Type B pancreatic cell (in vitro differentiated cells): ENCODE measurements at regions not wholly inside any gene's neighbourhood (a gene's known extent, or its start where the extent isn't known, plus 50 kb on each side); places are given as distances from the start of the nearest gene placed in this dataset.

Source experiments
- DNase-seq: peaks from one replicate; pipeline ENCODE4 v3.0.0; 2021; ENCODE audit warnings: mixed read lengths; ENCODE audit not compliant: unreplicated experiment; ENCODE audit errors: extremely low spot score
- H3K27ac Mint-ChIP-seq: 2 replicates; pipeline ENCODE4 v1.8.0; 2021; ENCODE audit warnings: mild to moderate bottlenecking, mixed read lengths
- H3K27me3 Mint-ChIP-seq: 2 replicates; pipeline ENCODE4 v1.8.0; 2021; ENCODE audit warnings: mixed read lengths
- H3K36me3 Mint-ChIP-seq: 2 replicates; pipeline ENCODE4 v1.8.0; 2021; ENCODE audit warnings: mixed read lengths
- H3K4me1 Mint-ChIP-seq: one replicate; pipeline ENCODE4 v1.8.0; 2021; ENCODE audit warnings: mixed read lengths; ENCODE audit not compliant: unreplicated experiment
- H3K4me3 Mint-ChIP-seq: 2 replicates; pipeline ENCODE4 v1.8.0; 2021; ENCODE audit warnings: mild to moderate bottlenecking, mixed read lengths
- H3K9me3 Mint-ChIP-seq: 2 replicates; pipeline ENCODE4 v1.8.0; 2021; ENCODE audit warnings: mixed read lengths
- TF ChIP-seq, protein P1 (sequence below): fragments of 200-600 bp; sonication (generic); conservative IDR thresholded peaks from 2 replicates; pipeline ENCODE4 v1.5.0; 2021; ENCODE audit warnings: antibody characterized with exemption, mild to moderate bottlenecking

DNA sequence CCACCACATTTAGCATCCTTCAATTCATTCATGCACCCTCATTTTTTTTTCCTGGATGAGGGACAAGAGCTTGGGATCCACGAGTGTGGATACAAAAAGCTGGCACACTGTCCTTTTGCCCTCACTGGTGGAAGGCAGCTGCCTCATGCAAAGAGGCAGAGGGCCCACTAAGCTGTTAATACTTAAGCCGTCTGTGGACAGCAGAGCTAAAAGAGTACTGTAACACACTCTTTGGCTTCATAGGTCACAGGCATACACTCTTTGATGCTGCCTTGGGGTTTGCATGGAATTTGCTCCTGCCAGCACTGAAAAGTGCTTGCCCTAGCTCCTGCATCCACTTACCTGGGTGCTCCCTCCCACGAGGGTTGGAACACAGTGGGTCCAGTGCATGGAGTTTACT lies 978.4 kb upstream of the SPRY2 start:
- no peaks in the 10 kb centered on the region for H3K9me3 Mint-ChIP-seq
- no peak for DNase-seq
- no peak overlapping the region for H3K27ac Mint-ChIP-seq
- no peaks in the 10 kb centered on the region for H3K27me3 Mint-ChIP-seq
- TF ChIP-seq, protein P1, sequence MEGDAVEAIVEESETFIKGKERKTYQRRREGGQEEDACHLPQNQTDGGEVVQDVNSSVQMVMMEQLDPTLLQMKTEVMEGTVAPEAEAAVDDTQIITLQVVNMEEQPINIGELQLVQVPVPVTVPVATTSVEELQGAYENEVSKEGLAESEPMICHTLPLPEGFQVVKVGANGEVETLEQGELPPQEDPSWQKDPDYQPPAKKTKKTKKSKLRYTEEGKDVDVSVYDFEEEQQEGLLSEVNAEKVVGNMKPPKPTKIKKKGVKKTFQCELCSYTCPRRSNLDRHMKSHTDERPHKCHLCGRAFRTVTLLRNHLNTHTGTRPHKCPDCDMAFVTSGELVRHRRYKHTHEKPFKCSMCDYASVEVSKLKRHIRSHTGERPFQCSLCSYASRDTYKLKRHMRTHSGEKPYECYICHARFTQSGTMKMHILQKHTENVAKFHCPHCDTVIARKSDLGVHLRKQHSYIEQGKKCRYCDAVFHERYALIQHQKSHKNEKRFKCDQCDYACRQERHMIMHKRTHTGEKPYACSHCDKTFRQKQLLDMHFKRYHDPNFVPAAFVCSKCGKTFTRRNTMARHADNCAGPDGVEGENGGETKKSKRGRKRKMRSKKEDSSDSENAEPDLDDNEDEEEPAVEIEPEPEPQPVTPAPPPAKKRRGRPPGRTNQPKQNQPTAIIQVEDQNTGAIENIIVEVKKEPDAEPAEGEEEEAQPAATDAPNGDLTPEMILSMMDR, result no peak
- no peaks in the 10 kb centered on the region for H3K4me1 Mint-ChIP-seq
- no peaks in the 10 kb centered on the region for H3K36me3 Mint-ChIP-seq
- no peak overlapping the region for H3K4me3 Mint-ChIP-seq

GRCh38 chr13:81318231-81319019 lies 977.5 kb upstream of the SPRY2 start:
- Mint-ChIP-seq H3K9me3 (no peaks in the 10 kb centered on the region), H3K27me3 (no peaks in the 10 kb centered on the region), H3K4me3 (no peak overlapping the region), H3K36me3 (no peaks in the 10 kb centered on the region), H3K27ac (no peak overlapping the region), H3K4me1 (no peaks in the 10 kb centered on the region)
- no peak for DNase-seq
- TF ChIP-seq, protein P1, result no peak

GRCh38 chr13:81314461-81314860 lies 973.5 kb upstream of the SPRY2 start:
- no peaks in the 10 kb centered on the region for H3K27me3 Mint-ChIP-seq
- no peak overlapping the region for H3K4me3 Mint-ChIP-seq
- H3K27ac Mint-ChIP-seq, result no peak overlapping the region
- TF ChIP-seq, protein P1, result no peak
- no peaks in the 10 kb centered on the region for H3K36me3 Mint-ChIP-seq
- no peak for DNase-seq
- H3K4me1 Mint-ChIP-seq, result no peaks in the 10 kb centered on the region
- no peaks in the 10 kb centered on the region for H3K9me3 Mint-ChIP-seq

DNA sequence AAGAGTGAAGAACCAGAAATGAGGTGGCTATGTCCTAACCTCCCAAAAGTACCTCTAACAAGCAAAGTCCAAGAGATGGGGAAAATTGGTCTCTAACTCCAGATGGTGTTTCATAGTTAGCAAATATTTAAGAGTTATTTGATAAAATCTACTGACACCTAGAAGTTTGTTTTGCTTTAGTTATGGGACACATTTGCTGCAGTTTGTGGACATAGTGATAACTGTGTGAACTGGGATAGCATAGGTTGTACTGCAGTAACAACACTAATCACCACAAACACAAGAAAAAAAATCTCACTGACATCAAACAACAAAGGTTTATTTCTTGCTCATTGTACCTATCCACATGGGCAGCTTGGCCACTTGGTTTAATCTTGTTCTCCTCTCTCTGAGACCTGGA lies 965.0 kb upstream of the SPRY2 start:
- H3K36me3 Mint-ChIP-seq, result no peaks in the 10 kb centered on the region
- no peak overlapping the region for H3K4me3 Mint-ChIP-seq
- no peak overlapping the region for H3K27ac Mint-ChIP-seq
- TF ChIP-seq, protein P1, result no peak
- no peak for DNase-seq
- peaks cover 5% of the 10 kb centered on the region for H3K4me1 Mint-ChIP-seq
- H3K9me3 Mint-ChIP-seq, result no peaks in the 10 kb centered on the region
- no peaks in the 10 kb centered on the region for H3K27me3 Mint-ChIP-seq

- TF ChIP-seq, protein P1, result no peak
- no peak for DNase-seq
- H3K27ac Mint-ChIP-seq, result no peak overlapping the region
Measured at GRCh38 chr13:81304121-81304659, 963.3 kb upstream of the SPRY2 start.

More at GRCh38 chr13:81304121-81304659, 963.3 kb upstream of the SPRY2 start:
- Mint-ChIP-seq H3K36me3 (no peaks in the 10 kb centered on the region), H3K9me3 (no peaks in the 10 kb centered on the region), H3K27me3 (no peaks in the 10 kb centered on the region), H3K4me1 (peaks cover 5% of the 10 kb centered on the region), H3K4me3 (no peak overlapping the region)
